ENCODE measurements at regions not wholly inside any gene's neighbourhood (a gene's known extent, or its start where the extent isn't known, plus 50 kb on each side); places are given as distances from the start of the nearest gene placed in this dataset.

GRCh38 chr1:98021126-98021525, 100.3 kb upstream of the DPYD start:
- DNase-seq: peak; percentile 57

- no peak for DNase-seq
These were observed 98.9 kb upstream of the DPYD start for GRCh38 chr1:98019747-98020146.

- no peak for DNase-seq
These were observed 97.2 kb upstream of the DPYD start for GRCh38 chr1:98018074-98018473.

GRCh38 chr1:98017184-98017583, 96.3 kb upstream of the DPYD start:
- no peak for DNase-seq

- no peak for DNase-seq
These were observed 87.5 kb upstream of the DPYD start for GRCh38 chr1:98008373-98008772.

GRCh38 chr1:98005326-98006010, 84.6 kb upstream of the DPYD start:
- no peak for DNase-seq

- no peak for DNase-seq
These were observed 82.6 kb upstream of the DPYD start for GRCh38 chr1:98003442-98003841.

GRCh38 chr1:98002288-98002687, 81.5 kb upstream of the DPYD start:
- no peak for DNase-seq

GRCh38 chr1:98001764-98002163, 80.9 kb upstream of the DPYD start:
- no peak for DNase-seq

GRCh38 chr1:97999320-97999719, 78.5 kb upstream of the DPYD start:
- no peak for DNase-seq

- no peak for DNase-seq
These were observed 76.0 kb upstream of the DPYD start for GRCh38 chr1:97996880-97997279.

GRCh38 chr1:97989094-97989680, 68.4 kb upstream of the DPYD start:
- DNase-seq: no peak

- DNase-seq: no peak
These were observed 65.5 kb upstream of the DPYD start for GRCh38 chr1:97986041-97987005.

- DNase-seq: no peak
These were observed 62.3 kb upstream of the DPYD start for GRCh38 chr1:97983126-97983525.

GRCh38 chr1:97980530-97980929, 59.7 kb upstream of the DPYD start:
- no peak for DNase-seq

- DNase-seq: peak; percentile 26
These were observed 56.0 kb upstream of the DPYD start for GRCh38 chr1:97976801-97977200.
